ENCODE measurements at regions not wholly inside any gene's neighbourhood (a gene's known extent, or its start where the extent isn't known, plus 50 kb on each side); places are given as distances from the start of the nearest gene placed in this dataset.

DNA sequence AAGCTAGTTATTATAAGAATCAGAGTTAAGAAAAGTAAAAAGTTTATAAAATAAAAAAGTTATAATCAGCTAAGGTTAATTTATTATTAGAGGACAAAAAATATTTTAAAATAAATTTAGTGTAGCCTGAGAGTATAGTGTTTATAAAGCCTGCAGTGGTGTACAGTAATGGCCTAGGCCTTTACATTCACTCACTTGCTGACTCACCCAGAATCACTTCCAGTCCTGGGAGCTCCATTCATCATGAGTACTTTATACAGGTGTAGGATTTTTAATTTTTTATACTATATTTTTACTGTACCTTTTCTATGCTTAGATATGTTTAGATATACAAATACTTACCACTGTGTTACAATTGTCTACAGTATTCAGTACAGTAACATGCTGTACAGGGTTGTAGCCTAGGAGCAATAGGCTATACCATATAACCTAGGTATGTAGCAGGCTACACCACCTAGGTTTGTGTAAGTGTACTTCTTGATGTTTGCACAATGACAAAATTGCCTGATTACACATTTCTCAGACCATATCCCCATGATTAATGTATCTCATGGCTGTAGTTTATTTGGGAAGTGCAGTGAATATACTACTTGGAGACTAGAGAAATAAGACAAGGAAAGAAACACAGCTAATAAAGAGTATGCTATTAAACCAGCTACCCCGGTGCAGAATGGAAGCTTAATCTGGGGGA lies 101.9 kb upstream of the GALNT15 start:
- Histone ChIP-seq H3K27me3 (ENCODE audit: control insufficient read depth in 2 of 2, insufficient read depth in 2 of 2, low read length in 2 of 2) (no peaks in the 10 kb centered on the region), H3K9me1 (replicated peaks; ENCODE audit: control insufficient read depth, extremely low read depth, insufficient read depth, low read length) (no peaks in the 10 kb centered on the region), H3K4me2 (ENCODE audit: insufficient read depth, low read length) (no peak overlapping the region), H3K4me3 (replicated peaks in 1 of 3; ENCODE audit: insufficient read depth in 1 of 3, low read depth in 1 of 3, low read length in 3 of 3) (no peak overlapping the region), H3K27ac (ENCODE audit: insufficient read depth, low read depth, low read length) (no peak overlapping the region), H3K9me3 (replicated peaks; ENCODE audit: control insufficient read depth, insufficient read depth, low read length) (peaks cover 3% of the 10 kb centered on the region), H3K36me3 (ENCODE audit: control insufficient read depth in 2 of 2, extremely low read depth in 1 of 2, insufficient read depth in 2 of 2, low read length in 2 of 2) (no peaks in the 10 kb centered on the region), H3K79me2 (ENCODE audit: control insufficient read depth, insufficient read depth, low read length) (no peaks in the 10 kb centered on the region), H2AFZ (ENCODE audit: low read depth, low read length) (no peak overlapping the region), H4K20me1 (replicated peaks; ENCODE audit: control insufficient read depth, extremely low read depth, insufficient read depth, low read length) (no peaks in the 10 kb centered on the region), H3K4me1 (ENCODE audit: control insufficient read depth, extremely low read depth, insufficient read depth, low read length) (peaks cover 55% of the 10 kb centered on the region), H3K9ac (replicated peaks; ENCODE audit: extremely low read depth, insufficient read depth, low read length) (no peak overlapping the region)
- ChIA-PET POLR2A (no interaction called here), CTCF (interaction anchor here (1.6 to 6.6 kb wide), 5 partner anchors 12 to 106 kb away, joined by 5 to 32 read pairs (median 8); no protein-coding TSS in a partner anchor)
- dilution Hi-C loops (cut with MboI; ENCODE audit: extremely low pct_ligation_motif_present, low sequenced_read_pairs): loop anchor here (25.0 kb wide), 1 partner anchor 435 kb away; no protein-coding TSS in a partner anchor
- TF ChIP-seq FOS (IDR thresholded peaks at IDR 0.05; ENCODE audit: borderline replicate concordance, insufficient read depth, low read length) (peak; percentile 73), MYC (IDR thresholded peaks at IDR 0.05; ENCODE audit: low read depth, low read length) (no peak)
- FAIRE-seq (no peak), DNase-seq (ENCODE audit: low read depth, low spot score) (no peak)
- intact Hi-C loops (cut with micrococcal nuclease): no loop called here
- no TSS peak for BruUV-seq (replicated peaks)

GRCh38 chr3:16073203-16073602 lies 101.3 kb upstream of the GALNT15 start:
- intact Hi-C loops (cut with micrococcal nuclease) (no loop called here), dilution Hi-C loops (cut with MboI; ENCODE audit: extremely low pct_ligation_motif_present, low sequenced_read_pairs) (loop anchor here (25.0 kb wide), 1 partner anchor 436 kb away; no protein-coding TSS in a partner anchor)
- no peaks in the 10 kb centered on the region for H4K20me1 ChIP-seq (replicated peaks; ENCODE audit: control insufficient read depth, extremely low read depth, insufficient read depth, low read length)
- H3K27ac ChIP-seq (ENCODE audit: insufficient read depth, low read depth, low read length): peak overlapping the region; percentile 97
- no peak overlapping the region for H2AFZ ChIP-seq (ENCODE audit: low read depth, low read length)
- H3K36me3 ChIP-seq (ENCODE audit: control insufficient read depth in 2 of 2, extremely low read depth in 1 of 2, insufficient read depth in 2 of 2, low read length in 2 of 2): no peaks in the 10 kb centered on the region
- no peak overlapping the region for H3K9ac ChIP-seq (replicated peaks; ENCODE audit: extremely low read depth, insufficient read depth, low read length)
- no peaks in the 10 kb centered on the region for H3K9me1 ChIP-seq (replicated peaks; ENCODE audit: control insufficient read depth, extremely low read depth, insufficient read depth, low read length)
- no peak for TF ChIP-seq POLR2AphosphoS5 (IDR thresholded peaks at IDR 0.05; ENCODE audit: insufficient read depth, low read depth, low read length)
- TF ChIP-seq FOS (IDR thresholded peaks at IDR 0.05; ENCODE audit: borderline replicate concordance, insufficient read depth, low read length): no peak
- no peak for TF ChIP-seq MAX (IDR thresholded peaks at IDR 0.05; ENCODE audit: insufficient read depth, insufficient read length)
- TF ChIP-seq GATA2 (IDR thresholded peaks at IDR 0.05; ENCODE audit: insufficient read depth, insufficient read length, low read depth, low read length): no peak
- no peak for TF ChIP-seq MYC (IDR thresholded peaks at IDR 0.05; ENCODE audit: low read depth, low read length)
- no peak for TF ChIP-seq JUN (IDR thresholded peaks at IDR 0.05; ENCODE audit: borderline replicate concordance, insufficient read depth, insufficient read length, low read depth)
- TF ChIP-seq POLR2A (IDR thresholded peaks at IDR 0.05; ENCODE audit: low read depth, low read length): no peak
- TF ChIP-seq CTCF (IDR thresholded peaks at IDR 0.05; ENCODE audit: extremely low read depth in 1 of 2, insufficient read depth in 1 of 2, low read depth in 1 of 2, low read length in 2 of 2): no peak
- no peak for TF ChIP-seq EZH2 (IDR thresholded peaks at IDR 0.05; ENCODE audit: borderline replicate concordance, low read depth, low read length, severe bottlenecking)
- H3K9me3 ChIP-seq (replicated peaks; ENCODE audit: control insufficient read depth, insufficient read depth, low read length): peaks cover 3% of the 10 kb centered on the region
- H3K79me2 ChIP-seq (ENCODE audit: control insufficient read depth, insufficient read depth, low read length): no peaks in the 10 kb centered on the region
- ChIA-PET CTCF (interaction anchor here (1.6 to 6.6 kb wide), 5 partner anchors 13 to 105 kb away, joined by 5 to 32 read pairs (median 8); no protein-coding TSS in a partner anchor), POLR2A (no interaction called here)
- H3K4me3 ChIP-seq (replicated peaks in 1 of 3; ENCODE audit: insufficient read depth in 1 of 3, low read depth in 1 of 3, low read length in 3 of 3): no peak overlapping the region
- no peak overlapping the region for H3K4me2 ChIP-seq (ENCODE audit: insufficient read depth, low read length)
- FAIRE-seq (no peak), DNase-seq (ENCODE audit: low read depth, low spot score) (no peak)
- H3K4me1 ChIP-seq (ENCODE audit: control insufficient read depth, extremely low read depth, insufficient read depth, low read length): peaks cover 49% of the 10 kb centered on the region
- no TSS peak for BruUV-seq (replicated peaks)
- H3K27me3 ChIP-seq (ENCODE audit: control insufficient read depth in 2 of 2, insufficient read depth in 2 of 2, low read length in 2 of 2): no peaks in the 10 kb centered on the region

Measured in endothelial cell of umbilical vein (primary cell).